Nephron (organoid): ENCODE measurements at regions not wholly inside any gene's neighbourhood (a gene's known extent, or its start where the extent isn't known, plus 50 kb on each side); places are given as distances from the start of the nearest gene placed in this dataset.

Experiments used
- H3K27ac Mint-ChIP-seq, 3 experiments: 2 replicates each; pipeline ENCODE4 v1.8.0; 2020; ENCODE audit warnings: mixed read lengths in 3 of 3, mild to moderate bottlenecking in 2 of 3, moderate library complexity in 1 of 3
- H3K27me3 Mint-ChIP-seq: 2 replicates; pipeline ENCODE4 v1.8.0; 2021; ENCODE audit warnings: low read depth, mild to moderate bottlenecking, moderate library complexity, mixed read lengths
- H3K36me3 Mint-ChIP-seq: 2 replicates; pipeline ENCODE4 v1.8.0; 2020; ENCODE audit warnings: low read depth, mixed read lengths
- H3K4me1 Mint-ChIP-seq: 2 replicates; pipeline ENCODE4 v1.8.0; 2020; ENCODE audit warnings: mixed read lengths
- H3K4me3 Mint-ChIP-seq, 3 experiments: 2 replicates each; pipeline ENCODE4 v1.8.0; 2020; ENCODE audit warnings: mild to moderate bottlenecking in 3 of 3, mixed read lengths in 3 of 3, moderate library complexity in 2 of 3
- H3K9me3 Mint-ChIP-seq: 2 replicates; pipeline ENCODE4 v1.8.0; 2020; ENCODE audit warnings: mixed read lengths
- CTCF ChIP-seq, 3 experiments: fragments of 200-600 bp; sonication (generic); IDR thresholded peaks; one replicate each; pipeline ENCODE4 v1.5.0; 2021; ENCODE audit warnings: antibody characterized with exemption in 3 of 3; ENCODE audit not compliant: unreplicated experiment in 3 of 3

GRCh38 chr1:228968891-228969606 is 233.8 kb downstream of the RHOU start:
- H3K9me3 Mint-ChIP-seq, result no peaks in the 10 kb centered on the region
- no peak for TF ChIP-seq CTCF (IDR thresholded peaks at IDR 0.05; ENCODE audit: unreplicated experiment in 3 of 3)

GRCh38 chr1:228969953-228970800 is 234.9 kb downstream of the RHOU start:
- H3K27me3 Mint-ChIP-seq, result peaks cover 11% of the 10 kb centered on the region
- TF ChIP-seq CTCF (IDR thresholded peaks at IDR 0.05; ENCODE audit: unreplicated experiment in 3 of 3), result no peak
- H3K4me1 Mint-ChIP-seq, result peaks cover 9% of the 10 kb centered on the region
- no peaks in the 10 kb centered on the region for H3K36me3 Mint-ChIP-seq
- H3K27ac Mint-ChIP-seq, result no peak overlapping the region
- H3K9me3 Mint-ChIP-seq, result no peaks in the 10 kb centered on the region
- H3K4me3 Mint-ChIP-seq, result no peak overlapping the region

More at GRCh38 chr1:228968891-228969606, 233.8 kb downstream of the RHOU start:
- H3K4me1 Mint-ChIP-seq, result peaks cover 18% of the 10 kb centered on the region
- peak overlapping the region in 2 of 3 experiments; percentile 18 to 63 for H3K27ac Mint-ChIP-seq
- H3K4me3 Mint-ChIP-seq, result no peak overlapping the region
- peaks cover 11% of the 10 kb centered on the region for H3K27me3 Mint-ChIP-seq
- no peaks in the 10 kb centered on the region for H3K36me3 Mint-ChIP-seq

GRCh38 chr1:228972576-228972975 is 237.3 kb downstream of the RHOU start:
- Mint-ChIP-seq H3K4me1 (peaks cover 14% of the 10 kb centered on the region), H3K36me3 (no peaks in the 10 kb centered on the region), H3K9me3 (no peaks in the 10 kb centered on the region), H3K27me3 (peaks cover 11% of the 10 kb centered on the region), H3K27ac (no peak overlapping the region), H3K4me3 (no peak overlapping the region)
- no peak for TF ChIP-seq CTCF (IDR thresholded peaks at IDR 0.05; ENCODE audit: unreplicated experiment in 3 of 3)

- peaks cover 5% of the 10 kb centered on the region for H3K27me3 Mint-ChIP-seq
- H3K9me3 Mint-ChIP-seq, result no peaks in the 10 kb centered on the region
- H3K4me1 Mint-ChIP-seq, result peaks cover 17% of the 10 kb centered on the region
- no peaks in the 10 kb centered on the region for H3K36me3 Mint-ChIP-seq
- H3K27ac Mint-ChIP-seq, result no peak overlapping the region
- TF ChIP-seq CTCF (IDR thresholded peaks at IDR 0.05; ENCODE audit: unreplicated experiment in 3 of 3), result no peak
- H3K4me3 Mint-ChIP-seq, result no peak overlapping the region
These were observed 239.0 kb downstream of the RHOU start for GRCh38 chr1:228974273-228974672.

- H3K27ac Mint-ChIP-seq, result peak overlapping the region in 1 of 3 experiments; percentile 16
- H3K4me1 Mint-ChIP-seq, result peaks cover 23% of the 10 kb centered on the region
- no peak for TF ChIP-seq CTCF (IDR thresholded peaks at IDR 0.05; ENCODE audit: unreplicated experiment in 3 of 3)
- H3K36me3 Mint-ChIP-seq, result no peaks in the 10 kb centered on the region
- H3K9me3 Mint-ChIP-seq, result no peaks in the 10 kb centered on the region
- no peak overlapping the region for H3K4me3 Mint-ChIP-seq
- peaks cover 2% of the 10 kb centered on the region for H3K27me3 Mint-ChIP-seq
These were observed 240.1 kb downstream of the RHOU start for GRCh38 chr1:228975238-228975907.
